ENCODE measurements at regions not wholly inside any gene's neighbourhood (a gene's known extent, or its start where the extent isn't known, plus 50 kb on each side); places are given as distances from the start of the nearest gene placed in this dataset.

DNA sequence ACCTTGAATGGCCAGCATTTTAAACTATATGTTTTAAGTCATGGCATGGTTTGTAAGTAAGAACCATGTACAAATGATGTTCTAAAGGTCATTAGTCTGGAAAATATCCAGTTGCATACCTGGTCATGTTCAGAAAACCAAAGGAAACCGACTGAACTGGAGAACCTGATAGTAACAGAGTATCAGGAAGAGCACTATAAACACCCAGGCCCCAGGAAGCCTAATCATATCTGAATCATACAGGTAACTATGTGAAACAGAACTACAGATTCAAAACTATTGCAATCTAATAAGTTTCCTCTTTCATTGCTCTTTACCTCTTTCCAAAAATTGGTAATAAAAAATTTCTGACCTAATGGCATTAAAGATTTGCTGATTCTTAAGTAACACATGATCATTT is 500.3 kb downstream of the ARHGEF28 start:
- H3K36me3 ChIP-seq (ENCODE audit: control insufficient read depth, insufficient read depth, low read length), result no peaks in the 10 kb centered on the region
- H3K27ac ChIP-seq (ENCODE audit: insufficient read depth, low read length, poor library complexity, severe bottlenecking), result no peak overlapping the region
- no peak for DNase-seq
- no peaks in the 10 kb centered on the region for H3K9me3 ChIP-seq (ENCODE audit: control insufficient read depth, low read length)
- no peaks in the 10 kb centered on the region for H3K4me1 ChIP-seq (ENCODE audit: control insufficient read depth, insufficient read depth, low read length, poor library complexity, severe bottlenecking)
- no peak overlapping the region for H3K4me3 ChIP-seq (ENCODE audit: insufficient read depth, low read depth, low read length, poor library complexity, severe bottlenecking)
- no peaks in the 10 kb centered on the region for H3K27me3 ChIP-seq (replicated peaks; ENCODE audit: control insufficient read depth, insufficient read depth, low read length, poor library complexity, severe bottlenecking)

DNA sequence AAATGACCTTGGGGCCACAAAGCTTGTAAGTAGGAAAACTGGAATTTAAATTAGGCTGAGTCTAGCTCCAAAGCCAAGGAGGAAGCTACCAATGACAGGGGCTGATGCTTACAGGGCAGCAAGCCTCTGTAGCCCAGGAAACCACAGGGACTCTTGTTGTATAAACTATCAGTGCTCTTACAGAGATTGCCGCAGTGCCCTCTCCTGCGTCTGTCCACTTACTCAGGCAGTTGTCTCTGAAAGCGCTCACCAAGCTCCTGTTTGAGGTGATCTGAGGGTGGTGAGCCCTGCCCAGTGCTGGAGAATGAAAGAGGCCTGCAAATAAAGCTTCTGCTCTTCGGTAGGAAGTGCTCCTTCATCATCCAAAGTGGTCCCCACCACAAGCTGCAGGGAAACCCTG is 498.8 kb downstream of the ARHGEF28 start:
- no peak for DNase-seq
- H3K4me1 ChIP-seq (ENCODE audit: control insufficient read depth, insufficient read depth, low read length, poor library complexity, severe bottlenecking), result no peaks in the 10 kb centered on the region
- no peaks in the 10 kb centered on the region for H3K9me3 ChIP-seq (ENCODE audit: control insufficient read depth, low read length)

DNA sequence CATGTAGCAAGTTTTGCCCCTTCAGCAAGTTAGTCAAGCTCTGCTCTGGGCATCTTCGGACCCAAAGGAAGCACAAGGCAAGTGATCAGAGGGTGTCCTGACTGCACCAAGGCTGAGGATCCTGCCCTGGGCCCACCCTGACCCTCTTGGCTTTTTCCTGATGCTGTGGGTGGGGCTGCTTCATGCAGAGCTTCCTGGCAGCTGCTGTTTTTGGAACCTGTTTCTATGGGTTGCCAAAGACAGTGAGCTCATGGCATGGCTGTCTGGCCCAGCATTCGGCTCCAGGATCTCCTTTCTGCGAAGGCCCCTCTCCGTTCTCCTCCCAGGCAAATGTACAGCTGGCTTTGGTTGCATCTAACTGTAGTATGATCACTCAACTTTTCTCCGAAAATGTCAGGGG is 497.9 kb downstream of the ARHGEF28 start:
- Histone ChIP-seq H3K4me1 (ENCODE audit: control insufficient read depth, insufficient read depth, low read length, poor library complexity, severe bottlenecking) (no peaks in the 10 kb centered on the region), H3K27me3 (replicated peaks; ENCODE audit: control insufficient read depth, insufficient read depth, low read length, poor library complexity, severe bottlenecking) (no peaks in the 10 kb centered on the region), H3K4me3 (ENCODE audit: insufficient read depth, low read depth, low read length, poor library complexity, severe bottlenecking) (no peak overlapping the region), H3K9me3 (ENCODE audit: control insufficient read depth, low read length) (no peaks in the 10 kb centered on the region), H3K36me3 (ENCODE audit: control insufficient read depth, insufficient read depth, low read length) (no peaks in the 10 kb centered on the region), H3K27ac (ENCODE audit: insufficient read depth, low read length, poor library complexity, severe bottlenecking) (no peak overlapping the region)
- no peak for DNase-seq

More for the DNA sequence above, 498.8 kb downstream of the ARHGEF28 start:
- Histone ChIP-seq H3K27ac (ENCODE audit: insufficient read depth, low read length, poor library complexity, severe bottlenecking) (no peak overlapping the region), H3K4me3 (ENCODE audit: insufficient read depth, low read depth, low read length, poor library complexity, severe bottlenecking) (no peak overlapping the region), H3K27me3 (replicated peaks; ENCODE audit: control insufficient read depth, insufficient read depth, low read length, poor library complexity, severe bottlenecking) (no peaks in the 10 kb centered on the region), H3K36me3 (ENCODE audit: control insufficient read depth, insufficient read depth, low read length) (no peaks in the 10 kb centered on the region)

DNA sequence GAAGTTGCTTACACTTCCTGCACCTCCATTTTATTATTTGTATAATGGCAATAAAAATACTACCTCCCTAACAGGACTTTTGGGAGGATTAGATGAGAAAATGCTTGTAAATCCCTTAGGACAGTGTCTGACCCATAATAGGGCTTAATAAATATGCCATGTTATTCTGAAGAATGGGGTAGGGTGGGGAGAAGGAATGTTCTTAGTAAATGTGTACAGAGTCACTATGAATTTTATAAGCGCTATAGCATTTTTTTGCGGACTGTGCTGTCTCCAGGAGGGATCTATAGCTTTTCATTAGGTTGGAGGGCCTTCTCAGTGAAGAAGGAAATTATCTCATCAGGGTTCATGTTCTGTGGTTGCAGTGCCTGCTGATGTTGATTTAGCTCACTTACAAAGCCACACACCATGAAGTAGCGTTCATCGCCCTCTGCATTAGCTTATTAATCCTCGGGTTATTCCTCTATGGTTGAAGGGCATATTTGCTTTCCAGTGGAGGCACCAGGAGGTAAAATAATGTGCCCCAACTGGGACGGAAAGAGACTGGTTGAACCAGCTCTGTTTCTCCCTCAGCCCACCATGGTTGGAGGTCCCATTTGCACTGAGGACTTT is 497.1 kb downstream of the ARHGEF28 start:
- H3K27me3 ChIP-seq (replicated peaks; ENCODE audit: control insufficient read depth, insufficient read depth, low read length, poor library complexity, severe bottlenecking), result no peaks in the 10 kb centered on the region
- DNase-seq, result no peak
- no peak overlapping the region for H3K4me3 ChIP-seq (ENCODE audit: insufficient read depth, low read depth, low read length, poor library complexity, severe bottlenecking)
- no peaks in the 10 kb centered on the region for H3K36me3 ChIP-seq (ENCODE audit: control insufficient read depth, insufficient read depth, low read length)
- no peak overlapping the region for H3K27ac ChIP-seq (ENCODE audit: insufficient read depth, low read length, poor library complexity, severe bottlenecking)
- no peaks in the 10 kb centered on the region for H3K9me3 ChIP-seq (ENCODE audit: control insufficient read depth, low read length)
- H3K4me1 ChIP-seq (ENCODE audit: control insufficient read depth, insufficient read depth, low read length, poor library complexity, severe bottlenecking), result no peaks in the 10 kb centered on the region

DNA sequence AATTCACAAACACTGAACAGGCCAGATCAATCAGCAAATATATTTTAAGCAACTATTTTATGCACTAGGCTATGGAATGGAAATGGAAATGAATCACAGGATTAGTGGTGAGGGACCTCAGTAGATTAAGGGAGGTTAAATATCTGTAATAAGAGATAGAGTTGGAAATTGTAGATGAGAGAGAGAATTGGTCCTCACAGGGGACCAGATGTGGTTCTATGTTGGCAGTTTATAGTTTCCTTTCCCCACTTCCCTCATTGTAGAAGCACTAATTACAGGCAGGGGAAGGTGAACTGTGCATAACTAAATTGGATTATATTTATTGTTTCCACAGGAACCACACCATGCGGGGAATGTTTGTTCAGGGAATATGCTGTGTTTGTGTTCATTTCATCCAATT is 496.2 kb downstream of the ARHGEF28 start:
- Histone ChIP-seq H3K27me3 (replicated peaks; ENCODE audit: control insufficient read depth, insufficient read depth, low read length, poor library complexity, severe bottlenecking) (no peaks in the 10 kb centered on the region), H3K4me3 (ENCODE audit: insufficient read depth, low read depth, low read length, poor library complexity, severe bottlenecking) (no peak overlapping the region), H3K36me3 (ENCODE audit: control insufficient read depth, insufficient read depth, low read length) (no peaks in the 10 kb centered on the region), H3K27ac (ENCODE audit: insufficient read depth, low read length, poor library complexity, severe bottlenecking) (no peak overlapping the region), H3K9me3 (ENCODE audit: control insufficient read depth, low read length) (no peaks in the 10 kb centered on the region), H3K4me1 (ENCODE audit: control insufficient read depth, insufficient read depth, low read length, poor library complexity, severe bottlenecking) (no peaks in the 10 kb centered on the region)
- DNase-seq, result no peak

DNA sequence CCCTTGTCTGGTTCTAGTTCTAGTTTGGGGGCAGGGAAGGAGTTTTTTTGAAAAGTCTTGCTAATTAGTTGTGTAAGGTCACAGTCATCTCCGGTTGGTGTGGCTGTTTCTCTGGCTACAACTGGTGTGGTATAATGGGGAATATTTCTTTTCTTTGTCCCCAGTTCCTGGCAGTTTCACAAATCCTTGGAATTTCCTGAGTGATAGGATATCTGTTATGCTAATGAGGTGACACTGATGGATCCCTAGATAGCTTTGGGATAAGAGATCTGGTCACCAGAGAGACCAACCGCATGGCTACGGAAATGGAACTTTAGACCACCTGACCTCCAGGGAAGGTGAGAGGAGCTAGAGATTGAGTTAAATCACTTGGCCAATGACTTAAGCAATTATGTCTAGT is 494.6 kb downstream of the ARHGEF28 start:
- H3K27ac ChIP-seq (ENCODE audit: insufficient read depth, low read length, poor library complexity, severe bottlenecking), result no peak overlapping the region
- no peaks in the 10 kb centered on the region for H3K36me3 ChIP-seq (ENCODE audit: control insufficient read depth, insufficient read depth, low read length)
- no peaks in the 10 kb centered on the region for H3K4me1 ChIP-seq (ENCODE audit: control insufficient read depth, insufficient read depth, low read length, poor library complexity, severe bottlenecking)
- no peaks in the 10 kb centered on the region for H3K27me3 ChIP-seq (replicated peaks; ENCODE audit: control insufficient read depth, insufficient read depth, low read length, poor library complexity, severe bottlenecking)
- no peak for DNase-seq
- no peak overlapping the region for H3K4me3 ChIP-seq (ENCODE audit: insufficient read depth, low read depth, low read length, poor library complexity, severe bottlenecking)
- no peaks in the 10 kb centered on the region for H3K9me3 ChIP-seq (ENCODE audit: control insufficient read depth, low read length)

DNA sequence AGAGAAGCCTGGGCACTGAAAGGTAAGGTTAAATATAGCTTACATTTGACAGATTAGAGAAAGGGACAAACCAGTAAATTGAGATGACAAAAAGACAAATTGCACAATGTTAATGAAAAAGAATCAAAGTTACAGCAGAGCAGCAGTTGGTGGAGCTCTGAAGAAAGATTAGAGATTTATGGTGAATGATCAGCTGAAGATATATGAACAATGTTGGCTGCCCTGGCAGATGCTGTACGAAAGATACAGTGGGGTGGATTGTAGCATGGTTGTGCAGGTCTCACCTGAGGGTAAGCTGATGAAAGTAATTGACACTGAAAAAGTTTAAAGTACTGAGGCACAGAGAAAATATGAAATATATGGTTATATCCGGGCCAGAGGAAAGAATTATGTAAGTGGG is 492.1 kb downstream of the ARHGEF28 start:
- no peak overlapping the region for H3K4me3 ChIP-seq (ENCODE audit: insufficient read depth, low read depth, low read length, poor library complexity, severe bottlenecking)
- DNase-seq, result no peak
- no peaks in the 10 kb centered on the region for H3K4me1 ChIP-seq (ENCODE audit: control insufficient read depth, insufficient read depth, low read length, poor library complexity, severe bottlenecking)
- H3K9me3 ChIP-seq (ENCODE audit: control insufficient read depth, low read length), result no peaks in the 10 kb centered on the region
- H3K27ac ChIP-seq (ENCODE audit: insufficient read depth, low read length, poor library complexity, severe bottlenecking), result no peak overlapping the region
- no peaks in the 10 kb centered on the region for H3K36me3 ChIP-seq (ENCODE audit: control insufficient read depth, insufficient read depth, low read length)
- no peaks in the 10 kb centered on the region for H3K27me3 ChIP-seq (replicated peaks; ENCODE audit: control insufficient read depth, insufficient read depth, low read length, poor library complexity, severe bottlenecking)

DNA sequence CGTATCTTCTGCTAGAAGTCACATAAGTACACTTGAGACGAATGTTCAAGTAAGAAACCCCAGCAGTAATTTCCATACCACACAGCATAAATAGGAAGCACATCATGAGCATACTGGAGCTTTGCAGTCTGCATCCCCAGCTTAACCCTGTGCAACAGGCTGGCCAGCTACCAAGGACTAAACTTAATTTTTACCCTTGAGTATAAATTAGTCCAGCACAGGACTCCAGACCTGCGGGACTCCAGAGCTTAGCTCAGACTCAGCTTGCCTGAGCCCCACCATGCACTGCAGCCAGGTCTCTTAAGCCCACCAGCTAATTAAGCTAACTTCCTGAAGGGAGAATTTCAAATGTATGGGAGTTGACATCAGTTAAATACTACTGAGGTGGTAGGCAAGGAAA is 491.0 kb downstream of the ARHGEF28 start:
- DNase-seq, result no peak
- Histone ChIP-seq H3K9me3 (ENCODE audit: control insufficient read depth, low read length) (no peaks in the 10 kb centered on the region), H3K4me1 (ENCODE audit: control insufficient read depth, insufficient read depth, low read length, poor library complexity, severe bottlenecking) (no peaks in the 10 kb centered on the region), H3K36me3 (ENCODE audit: control insufficient read depth, insufficient read depth, low read length) (no peaks in the 10 kb centered on the region), H3K27ac (ENCODE audit: insufficient read depth, low read length, poor library complexity, severe bottlenecking) (no peak overlapping the region), H3K4me3 (ENCODE audit: insufficient read depth, low read depth, low read length, poor library complexity, severe bottlenecking) (no peak overlapping the region), H3K27me3 (replicated peaks; ENCODE audit: control insufficient read depth, insufficient read depth, low read length, poor library complexity, severe bottlenecking) (no peaks in the 10 kb centered on the region)

DNA sequence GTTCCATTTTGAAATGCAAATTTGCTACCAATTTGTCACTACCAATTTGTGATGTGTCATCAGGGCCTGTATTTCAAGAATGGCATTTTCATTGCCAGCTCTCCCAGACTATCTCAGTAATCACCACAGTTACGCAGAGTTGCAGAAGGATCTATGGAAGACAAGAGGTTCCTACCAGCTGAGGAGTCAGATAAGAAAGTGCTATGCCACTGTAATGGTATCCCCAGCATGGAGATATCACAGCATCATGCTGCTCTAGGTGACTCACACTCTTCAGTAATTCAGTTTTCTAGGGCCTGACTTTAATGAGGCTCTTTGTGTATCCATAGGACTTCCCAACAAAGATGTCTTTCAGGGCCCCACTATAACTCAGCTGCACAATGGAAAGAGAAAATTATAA is 490.3 kb downstream of the ARHGEF28 start:
- Histone ChIP-seq H3K9me3 (ENCODE audit: control insufficient read depth, low read length) (no peaks in the 10 kb centered on the region), H3K4me3 (ENCODE audit: insufficient read depth, low read depth, low read length, poor library complexity, severe bottlenecking) (no peak overlapping the region), H3K4me1 (ENCODE audit: control insufficient read depth, insufficient read depth, low read length, poor library complexity, severe bottlenecking) (no peaks in the 10 kb centered on the region), H3K27me3 (replicated peaks; ENCODE audit: control insufficient read depth, insufficient read depth, low read length, poor library complexity, severe bottlenecking) (no peaks in the 10 kb centered on the region), H3K27ac (ENCODE audit: insufficient read depth, low read length, poor library complexity, severe bottlenecking) (no peak overlapping the region), H3K36me3 (ENCODE audit: control insufficient read depth, insufficient read depth, low read length) (no peaks in the 10 kb centered on the region)
- DNase-seq, result no peak

DNA sequence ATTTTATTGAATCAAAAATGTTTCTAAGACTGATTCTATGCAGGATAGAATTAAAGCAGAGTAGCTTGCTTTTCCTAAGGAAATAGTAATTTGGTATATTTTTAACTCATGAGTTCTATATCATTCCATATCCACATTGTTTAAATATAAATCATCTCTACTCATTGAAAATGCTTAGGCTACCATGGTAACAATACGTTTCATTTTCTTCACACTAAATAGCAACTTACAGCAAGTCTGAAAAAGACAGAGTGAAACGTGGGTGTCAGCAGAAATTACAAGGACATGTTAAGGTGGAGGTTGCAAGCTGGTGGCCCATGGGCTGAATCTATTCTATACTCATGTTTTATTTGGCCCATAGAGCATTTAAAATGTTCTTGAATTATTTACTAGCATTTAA is 487.9 kb downstream of the ARHGEF28 start:
- H3K4me3 ChIP-seq (ENCODE audit: insufficient read depth, low read depth, low read length, poor library complexity, severe bottlenecking), result no peak overlapping the region
- no peaks in the 10 kb centered on the region for H3K36me3 ChIP-seq (ENCODE audit: control insufficient read depth, insufficient read depth, low read length)
- no peaks in the 10 kb centered on the region for H3K27me3 ChIP-seq (replicated peaks; ENCODE audit: control insufficient read depth, insufficient read depth, low read length, poor library complexity, severe bottlenecking)
- H3K4me1 ChIP-seq (ENCODE audit: control insufficient read depth, insufficient read depth, low read length, poor library complexity, severe bottlenecking), result no peaks in the 10 kb centered on the region
- DNase-seq, result no peak
- no peaks in the 10 kb centered on the region for H3K9me3 ChIP-seq (ENCODE audit: control insufficient read depth, low read length)
- no peak overlapping the region for H3K27ac ChIP-seq (ENCODE audit: insufficient read depth, low read length, poor library complexity, severe bottlenecking)

DNA sequence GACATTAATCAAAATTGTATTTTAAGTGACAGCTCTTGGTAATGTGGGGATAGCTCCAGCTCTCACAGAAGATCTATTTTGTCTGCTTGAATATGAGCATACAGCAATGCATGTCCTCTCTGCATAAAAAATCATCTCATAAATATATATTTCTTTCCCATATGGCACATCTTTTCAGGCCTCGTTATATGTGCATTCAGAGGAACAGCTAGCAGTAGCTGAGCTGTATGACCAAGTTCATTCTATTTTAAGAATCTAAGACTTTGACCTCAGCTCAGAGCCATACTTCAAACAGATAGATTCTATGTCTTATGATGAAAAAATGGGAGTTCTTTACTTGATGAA is 487.2 kb downstream of the ARHGEF28 start:
- DNase-seq, result no peak
- no peaks in the 10 kb centered on the region for H3K36me3 ChIP-seq (ENCODE audit: control insufficient read depth, insufficient read depth, low read length)
- no peaks in the 10 kb centered on the region for H3K27me3 ChIP-seq (replicated peaks; ENCODE audit: control insufficient read depth, insufficient read depth, low read length, poor library complexity, severe bottlenecking)
- no peak overlapping the region for H3K4me3 ChIP-seq (ENCODE audit: insufficient read depth, low read depth, low read length, poor library complexity, severe bottlenecking)
- H3K27ac ChIP-seq (ENCODE audit: insufficient read depth, low read length, poor library complexity, severe bottlenecking), result no peak overlapping the region
- no peaks in the 10 kb centered on the region for H3K9me3 ChIP-seq (ENCODE audit: control insufficient read depth, low read length)
- no peaks in the 10 kb centered on the region for H3K4me1 ChIP-seq (ENCODE audit: control insufficient read depth, insufficient read depth, low read length, poor library complexity, severe bottlenecking)

Measured in effector memory CD4-positive, alpha-beta T cell (primary cell).